AG04450 (cell line): ENCODE measurements at regions not wholly inside any gene's neighbourhood (a gene's known extent, or its start where the extent isn't known, plus 50 kb on each side); places are given as distances from the start of the nearest gene placed in this dataset.

Experiments
- CTCF ChIA-PET: fragments of 300-600, 350-600 bp; formaldehyde crosslinking; extraction: SDS; loops from one replicate; lab custom pipeline; 2022; ENCODE audit warnings: antibody characterized with exemption, inconsistent platforms; lab: Charles Lee
- POLR2A ChIA-PET: fragments of 350-600 bp; formaldehyde crosslinking; extraction: SDS; loops from one replicate; lab custom pipeline; 2021; ENCODE audit warnings: antibody characterized with exemption, inconsistent platforms; lab: Yijun Ruan, JAX
- DNase-seq: peaks from one replicate; pipeline ENCODE4 v3.0.0-alpha.2; 2011; ENCODE audit warnings: low read depth, low spot score
- H3K27ac ChIP-seq: one replicate; pipeline ENCODE4 v1.5.1; 2012; ENCODE audit warnings: low read depth, low read length, control low read depth
- H3K27me3 ChIP-seq: one replicate; pipeline ENCODE4 v1.6.0; 2012; ENCODE audit warnings: low read length; ENCODE audit not compliant: control insufficient read depth, insufficient read depth
- H3K4me3 ChIP-seq: 2 replicates; pipeline ENCODE4 v1.5.1; 2011; ENCODE audit warnings: mild to moderate bottlenecking, low read depth, low read length, control low read depth
- H3K9me3 ChIP-seq: 2 replicates; pipeline ENCODE4 v1.5.1; 2012; ENCODE audit warnings: low read length; ENCODE audit not compliant: control insufficient read depth, insufficient read depth
- CTCF ChIP-seq: IDR thresholded peaks from 2 replicates; pipeline ENCODE4 v1.5.1; 2011; ENCODE audit warnings: low read depth, low read length, control low read depth, inconsistent platforms

GRCh38 chr17:16882243-16882925 is 89.5 kb downstream of the TNFRSF13B start:
- no peak for TF ChIP-seq CTCF
- Histone ChIP-seq H3K9me3 (peaks cover 7% of the 10 kb centered on the region; the same call in 1 of the 2 replicates), H3K27me3 (peaks cover 5% of the 10 kb centered on the region), H3K4me3 (no peak overlapping the region), H3K27ac (no peak overlapping the region)
- ChIA-PET POLR2A (no interaction called here), CTCF (no interaction called here)
- no peak for DNase-seq

- Histone ChIP-seq H3K9me3 (peaks cover 8% of the 10 kb centered on the region; the same call in 1 of the 2 replicates), H3K4me3 (no peak overlapping the region), H3K27me3 (no peaks in the 10 kb centered on the region), H3K27ac (no peak overlapping the region)
- no peak for TF ChIP-seq CTCF
- CTCF ChIA-PET, result no interaction called here
- DNase-seq, result no peak
- POLR2A ChIA-PET, result no interaction called here
These were observed 90.5 kb downstream of the TNFRSF13B start for GRCh38 chr17:16881239-16881924.

GRCh38 chr17:16880843-16881230 is 91.1 kb downstream of the TNFRSF13B start:
- peaks cover 8% of the 10 kb centered on the region; the same call in 1 of the 2 replicates for H3K9me3 ChIP-seq
- POLR2A ChIA-PET, result no interaction called here
- CTCF ChIA-PET, result no interaction called here
- no peaks in the 10 kb centered on the region for H3K27me3 ChIP-seq
- H3K27ac ChIP-seq, result no peak overlapping the region
- no peak for DNase-seq
- H3K4me3 ChIP-seq, result no peak overlapping the region
- TF ChIP-seq CTCF, result no peak

- Histone ChIP-seq H3K27me3 (no peaks in the 10 kb centered on the region), H3K27ac (no peak overlapping the region), H3K9me3 (peaks cover 8% of the 10 kb centered on the region; the same call in 1 of the 2 replicates), H3K4me3 (no peak overlapping the region)
- POLR2A ChIA-PET, result no interaction called here
- CTCF ChIA-PET, result no interaction called here
- TF ChIP-seq CTCF, result no peak
- DNase-seq, result no peak
These were observed 91.6 kb downstream of the TNFRSF13B start for GRCh38 chr17:16880121-16880842.

- no peak overlapping the region for H3K27ac ChIP-seq
- H3K27me3 ChIP-seq, result no peaks in the 10 kb centered on the region
- no peak overlapping the region for H3K4me3 ChIP-seq
- TF ChIP-seq CTCF, result no peak
- ChIA-PET POLR2A (no interaction called here), CTCF (no interaction called here)
- DNase-seq, result no peak
- peaks cover 8% of the 10 kb centered on the region; the same call in 1 of the 2 replicates for H3K9me3 ChIP-seq
These were observed 92.2 kb downstream of the TNFRSF13B start for GRCh38 chr17:16879686-16880085.
